Natural killer cell (primary cell): ENCODE measurements at regions not wholly inside any gene's neighbourhood (a gene's known extent, or its start where the extent isn't known, plus 50 kb on each side); places are given as distances from the start of the nearest gene placed in this dataset.

Source experiments
- ATAC-seq, 3 donors: fragments of 150-1000 bp in 2 of 3; fragments of 200-7000 bp in 1 of 3; cut with Tn5 transposase; 1 replicate in 1 of 3; 2 replicates in 2 of 3; pipeline ENCODE4 v1.10.0; 2021; ENCODE audit warnings: mild to moderate bottlenecking in 2 of 3, moderate library complexity in 2 of 3
- DNase-seq, 2 donors: peaks; one replicate each; pipeline versions ENCODE4 v3.0.0 to v3.0.0-alpha.2; 2013 to 2021; ENCODE audit warnings: mixed read lengths in 1 of 2
- H3K27ac ChIP-seq: one replicate; pipeline ENCODE4 v1.5.1; 2013; ENCODE audit warnings: mild to moderate bottlenecking, low read length
- H3K27me3 ChIP-seq: one replicate; pipeline ENCODE4 v1.6.1; 2013; ENCODE audit warnings: low read length; ENCODE audit not compliant: control insufficient read depth, insufficient read depth
- H3K36me3 ChIP-seq: one replicate; pipeline ENCODE4 v1.6.1; 2013; ENCODE audit warnings: low read length; ENCODE audit not compliant: control insufficient read depth, insufficient read depth
- H3K4me1 ChIP-seq: one replicate; pipeline ENCODE4 v1.6.1; 2013; ENCODE audit warnings: low read length; ENCODE audit not compliant: control insufficient read depth, insufficient read depth
- H3K4me3 ChIP-seq: one replicate; pipeline ENCODE4 v1.5.1; 2013; ENCODE audit warnings: low read length
- H3K9me3 ChIP-seq: one replicate; pipeline ENCODE4 v1.6.1; 2013; ENCODE audit warnings: low read length; ENCODE audit not compliant: control insufficient read depth, insufficient read depth
- H3K27ac Mint-ChIP-seq, 2 donors: one replicate each; pipeline ENCODE4 v1.8.0; 2022; ENCODE audit warnings: mild to moderate bottlenecking in 2 of 2, mixed read lengths in 2 of 2, moderate library complexity in 1 of 2
- H3K27me3 Mint-ChIP-seq, 2 donors: one replicate each; pipeline ENCODE4 v1.8.0; 2022; ENCODE audit warnings: low read depth in 2 of 2, mixed read lengths in 2 of 2
- H3K36me3 Mint-ChIP-seq: one replicate; pipeline ENCODE4 v1.8.0; 2022; ENCODE audit warnings: mixed read lengths
- H3K4me1 Mint-ChIP-seq, 2 donors: one replicate each; pipeline ENCODE4 v1.8.0; 2022; ENCODE audit warnings: mixed read lengths in 2 of 2
- H3K4me3 Mint-ChIP-seq: one replicate; pipeline ENCODE4 v1.8.0; 2022; ENCODE audit warnings: mild to moderate bottlenecking, moderate library complexity, mixed read lengths
- H3K9me3 Mint-ChIP-seq, 2 donors: one replicate each; pipeline ENCODE4 v1.8.0; 2022; ENCODE audit warnings: mixed read lengths in 2 of 2
- CTCF ChIP-seq: fragments of 200-600 bp; IDR thresholded peaks from one replicate; pipeline ENCODE4 v1.8.0; 2022; ENCODE audit warnings: antibody characterized with exemption
- WGBS: methylation state at CpG from one replicate; pipeline ENCODE4 v1.1.7; 2013; ENCODE audit warnings: missing lambda C conversion rate; ENCODE audit not compliant: insufficient coverage; 5-methylcytosine and 5-hydroxymethylcytosine counted together
- intact Hi-C: fragments of 100-400 bp; cut with micrococcal nuclease; formaldehyde crosslinking; loops from one replicate; pipeline ENCODE4 v1.14.2; 2022

GRCh38 chr1:99595041-99595440, 50.9 kb upstream of the PALMD start:
- ATAC-seq (no peak), DNase-seq (no peak)
- Mint-ChIP-seq H3K27me3 (no peaks in the 10 kb centered on the region), H3K4me1 (no peaks in the 10 kb centered on the region), H3K36me3 (no peaks in the 10 kb centered on the region), H3K9me3 (peaks cover 5 to 6% of the 10 kb centered on the region in 2 donors), H3K27ac (no peak overlapping the region), H3K4me3 (no peak overlapping the region)
- Histone ChIP-seq H3K4me3 (no peak overlapping the region), H3K9me3 (no peaks in the 10 kb centered on the region), H3K27ac (no peak overlapping the region), H3K4me1 (no peaks in the 10 kb centered on the region), H3K27me3 (no peaks in the 10 kb centered on the region), H3K36me3 (no peaks in the 10 kb centered on the region)
- TF ChIP-seq CTCF: no peak
- intact Hi-C loops: no loop called here

- H3K36me3 Mint-ChIP-seq: no peaks in the 10 kb centered on the region
These were observed 50.5 kb upstream of the PALMD start for GRCh38 chr1:99595441-99595840.

More at GRCh38 chr1:99595441-99595840, 50.5 kb upstream of the PALMD start:
- no peak for TF ChIP-seq CTCF
- Histone ChIP-seq H3K4me3 (no peak overlapping the region), H3K9me3 (no peaks in the 10 kb centered on the region), H3K27ac (no peak overlapping the region), H3K27me3 (no peaks in the 10 kb centered on the region), H3K4me1 (no peaks in the 10 kb centered on the region), H3K36me3 (no peaks in the 10 kb centered on the region)
- no peak for DNase-seq
- 59% methylated on average over 2 of the region's 2 CpGs for WGBS
- H3K9me3 Mint-ChIP-seq: peaks cover 5 to 6% of the 10 kb centered on the region in 2 donors
- H3K4me1 Mint-ChIP-seq: no peaks in the 10 kb centered on the region
- intact Hi-C loops: no loop called here
- H3K4me3 Mint-ChIP-seq: no peak overlapping the region
- H3K27ac Mint-ChIP-seq: no peak overlapping the region
- H3K27me3 Mint-ChIP-seq: no peaks in the 10 kb centered on the region
- ATAC-seq: no peak
